Common myeloid progenitor, CD34-positive (primary cell): ENCODE measurements at regions not wholly inside any gene's neighbourhood (a gene's known extent, or its start where the extent isn't known, plus 50 kb on each side); places are given as distances from the start of the nearest gene placed in this dataset.

Source experiments
- CTCF ChIA-PET: fragments of 350-600 bp; sonication (Branson Sonifier 250); formaldehyde crosslinking; loops from one replicate; lab custom pipeline; 2021; ENCODE audit warnings: antibody characterized with exemption; lab: Charles Lee
- POLR2A ChIA-PET: fragments of 350-600 bp; sonication (Branson Sonifier 250); formaldehyde crosslinking; loops from one replicate; lab custom pipeline; 2021; ENCODE audit warnings: antibody characterized with exemption; lab: Charles Lee
- DNase-seq, 3 donors: peaks; one replicate each; pipeline versions ENCODE4 v3.0.0 to v3.0.0-alpha.2; 2013
- H3K27ac ChIP-seq, 2 experiments: 1 replicate in 1 of 2; 2 replicates in 1 of 2; pipeline ENCODE4 v1.7.0; 2013; ENCODE audit warnings: inconsistent platforms in 2 of 2, low read length in 2 of 2, mild to moderate bottlenecking in 2 of 2, low read depth in 1 of 2, moderate library complexity in 1 of 2; ENCODE audit not compliant: severe bottlenecking in 2 of 2, insufficient read depth in 1 of 2, poor library complexity in 1 of 2
- H3K27me3 ChIP-seq, 5 experiments: replicated peaks in 2 of 5; 1 replicate in 3 of 5; 2 replicates in 2 of 5; pipeline versions ENCODE4 v1.6.1 to v1.7.0; 2013; ENCODE audit warnings: low read length in 4 of 5, mild to moderate bottlenecking in 2 of 5, moderate library complexity in 2 of 5, inconsistent platforms in 1 of 5; ENCODE audit not compliant: insufficient read depth in 5 of 5, control insufficient read depth in 4 of 5
- H3K36me3 ChIP-seq, 4 experiments: 1 replicate in 2 of 4; 2 replicates in 2 of 4; pipeline versions ENCODE4 v1.6.1 to v1.7.0; 2013; ENCODE audit warnings: low read length in 3 of 4, control low read depth in 1 of 4, mild to moderate bottlenecking in 1 of 4; ENCODE audit not compliant: control insufficient read depth in 4 of 4, insufficient read depth in 4 of 4
- H3K4me1 ChIP-seq, 4 experiments: 1 replicate in 3 of 4; 2 replicates in 1 of 4; pipeline versions ENCODE4 v1.6.1 to v1.7.1; 2013; ENCODE audit warnings: low read length in 3 of 4, mild to moderate bottlenecking in 3 of 4, control low read depth in 1 of 4, inconsistent platforms in 1 of 4, moderate library complexity in 1 of 4; ENCODE audit not compliant: control insufficient read depth in 4 of 4, insufficient read depth in 4 of 4; ENCODE audit errors: control extremely low read depth in 1 of 4
- H3K4me3 ChIP-seq, 7 experiments: 1 replicate in 4 of 7; 2 replicates in 3 of 7; pipeline versions ENCODE4 v1.5.1 to v1.7.0; 2013; ENCODE audit warnings: mild to moderate bottlenecking in 7 of 7, low read length in 6 of 7, moderate library complexity in 6 of 7, inconsistent platforms in 2 of 7, low read depth in 2 of 7, control low read depth in 1 of 7; ENCODE audit not compliant: insufficient read depth in 4 of 7, control insufficient read depth in 1 of 7; ENCODE audit errors: extremely low read depth in 1 of 7
- H3K9me3 ChIP-seq, 5 experiments: 1 replicate in 4 of 5; 2 replicates in 1 of 5; pipeline versions ENCODE4 v1.6.1 to v1.7.1; 2013; ENCODE audit warnings: low read length in 4 of 5, mild to moderate bottlenecking in 2 of 5, inconsistent platforms in 1 of 5, low read depth in 1 of 5, moderate library complexity in 1 of 5; ENCODE audit not compliant: control insufficient read depth in 4 of 5, insufficient read depth in 2 of 5; ENCODE audit errors: control extremely low read depth in 1 of 5
- WGBS: methylation state at CpG from one replicate; pipeline ENCODE4 v1.1.5; 2013; ENCODE audit not compliant: insufficient coverage; 5-methylcytosine and 5-hydroxymethylcytosine counted together

GRCh38 chrX:145178268-145178667, 69.0 kb upstream of the SPANXN1 start:
- Histone ChIP-seq H3K36me3 (no peaks in the 10 kb centered on the region), H3K9me3 (no peaks in the 10 kb centered on the region), H3K27ac (no peak overlapping the region), H3K27me3 (no peaks in the 10 kb centered on the region), H3K4me1 (no peaks in the 10 kb centered on the region), H3K4me3 (no peak overlapping the region)
- no peak for DNase-seq
- POLR2A ChIA-PET, result no interaction called here
- CTCF ChIA-PET, result no interaction called here

GRCh38 chrX:145190801-145191389, 56.4 kb upstream of the SPANXN1 start:
- no peak overlapping the region for H3K4me3 ChIP-seq
- ChIA-PET POLR2A (no interaction called here), CTCF (no interaction called here)
- no peaks in the 10 kb centered on the region for H3K36me3 ChIP-seq
- no peaks in the 10 kb centered on the region for H3K4me1 ChIP-seq
- H3K27ac ChIP-seq, result no peak overlapping the region
- DNase-seq, result peak in 2 of 3 donors; percentile 15 to 22
- peaks cover 0 to 2% (median 0%) of the 10 kb centered on the region in 5 experiments for H3K27me3 ChIP-seq
- no peaks in the 10 kb centered on the region for H3K9me3 ChIP-seq
- WGBS, result 33% methylated on average over 1 of the region's 3 CpGs
